ENCODE measurements at regions not wholly inside any gene's neighbourhood (a gene's known extent, or its start where the extent isn't known, plus 50 kb on each side); places are given as distances from the start of the nearest gene placed in this dataset.
"Not testable (repeated sequence)": the region's sequence is repeated elsewhere in the genome, so short reads cannot be mapped to it uniquely, and the experiment has no call there.

DNA sequence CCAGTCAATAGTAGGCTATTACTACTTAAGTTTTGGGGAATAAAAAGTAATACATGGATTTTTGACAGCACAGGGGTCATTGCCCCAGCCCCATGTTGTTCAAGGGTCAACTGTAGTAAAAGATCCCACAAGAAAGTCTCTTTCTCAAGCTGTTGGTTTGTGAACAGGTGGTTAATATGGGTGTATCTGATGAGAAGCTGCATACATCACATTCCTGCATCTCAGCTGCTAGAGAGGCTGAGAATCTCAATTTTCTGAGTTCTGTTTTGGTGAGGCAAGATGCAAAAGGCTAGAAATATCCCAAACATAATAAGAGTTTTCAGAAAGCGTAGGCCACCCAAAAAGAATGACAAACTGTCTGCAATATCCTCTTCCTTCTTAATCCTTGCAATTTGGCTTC lies 76.8 kb upstream of the DAPK1 start:
- ChIA-PET CTCF (no interaction called here), POLR2A (no interaction called here)
- DNase-seq (ENCODE audit: unreplicated experiment), result no peak
- Mint-ChIP-seq H3K4me1 (ENCODE audit: insufficient read depth, unreplicated experiment) (no peaks in the 10 kb centered on the region), H3K27ac (ENCODE audit: low read depth, unreplicated experiment) (no peak overlapping the region), H3K9me3 (ENCODE audit: unreplicated experiment) (peaks cover 10% of the 10 kb centered on the region), H3K36me3 (ENCODE audit: insufficient read depth, unreplicated experiment) (no peaks in the 10 kb centered on the region), H3K27me3 (ENCODE audit: insufficient read depth, unreplicated experiment) (no peaks in the 10 kb centered on the region), H3K4me3 (ENCODE audit: unreplicated experiment) (no peak overlapping the region)
- intact Hi-C loops (cut with micrococcal nuclease), result no loop called here
- TF ChIP-seq, protein P1, sequence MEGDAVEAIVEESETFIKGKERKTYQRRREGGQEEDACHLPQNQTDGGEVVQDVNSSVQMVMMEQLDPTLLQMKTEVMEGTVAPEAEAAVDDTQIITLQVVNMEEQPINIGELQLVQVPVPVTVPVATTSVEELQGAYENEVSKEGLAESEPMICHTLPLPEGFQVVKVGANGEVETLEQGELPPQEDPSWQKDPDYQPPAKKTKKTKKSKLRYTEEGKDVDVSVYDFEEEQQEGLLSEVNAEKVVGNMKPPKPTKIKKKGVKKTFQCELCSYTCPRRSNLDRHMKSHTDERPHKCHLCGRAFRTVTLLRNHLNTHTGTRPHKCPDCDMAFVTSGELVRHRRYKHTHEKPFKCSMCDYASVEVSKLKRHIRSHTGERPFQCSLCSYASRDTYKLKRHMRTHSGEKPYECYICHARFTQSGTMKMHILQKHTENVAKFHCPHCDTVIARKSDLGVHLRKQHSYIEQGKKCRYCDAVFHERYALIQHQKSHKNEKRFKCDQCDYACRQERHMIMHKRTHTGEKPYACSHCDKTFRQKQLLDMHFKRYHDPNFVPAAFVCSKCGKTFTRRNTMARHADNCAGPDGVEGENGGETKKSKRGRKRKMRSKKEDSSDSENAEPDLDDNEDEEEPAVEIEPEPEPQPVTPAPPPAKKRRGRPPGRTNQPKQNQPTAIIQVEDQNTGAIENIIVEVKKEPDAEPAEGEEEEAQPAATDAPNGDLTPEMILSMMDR (IDR thresholded peaks at IDR 0.05; ENCODE audit: unreplicated experiment), result no peak
- no TSS peak for BruUV-seq (replicated peaks)

DNA sequence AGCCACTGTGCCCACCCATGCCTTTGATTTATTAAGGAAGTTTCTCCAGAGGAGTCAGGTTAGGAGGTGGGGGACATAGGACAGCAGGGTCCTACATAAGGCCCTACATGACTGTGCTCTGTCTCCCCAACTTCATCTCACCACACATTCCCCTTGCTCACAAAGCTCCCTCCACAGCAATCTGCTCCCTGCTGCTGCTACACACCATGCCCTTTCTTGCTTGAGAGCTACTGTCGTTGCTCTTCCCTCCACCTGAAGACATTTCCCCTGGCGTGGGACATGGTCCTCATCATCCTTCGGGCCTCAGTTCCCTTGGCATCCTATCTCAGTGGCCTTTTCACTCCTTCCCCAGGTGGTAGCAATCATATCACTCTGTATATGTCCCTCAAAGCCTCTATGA lies 75.9 kb upstream of the DAPK1 start:
- H3K9me3 Mint-ChIP-seq (ENCODE audit: unreplicated experiment), result peaks cover 15% of the 10 kb centered on the region
- CTCF ChIA-PET, result no interaction called here
- TF ChIP-seq, protein P1 (IDR thresholded peaks at IDR 0.05; ENCODE audit: unreplicated experiment), result no peak
- DNase-seq (ENCODE audit: unreplicated experiment), result no peak
- POLR2A ChIA-PET, result no interaction called here
- H3K27me3 Mint-ChIP-seq (ENCODE audit: insufficient read depth, unreplicated experiment), result no peaks in the 10 kb centered on the region
- H3K4me3 Mint-ChIP-seq (ENCODE audit: unreplicated experiment), result no peak overlapping the region
- intact Hi-C loops (cut with micrococcal nuclease), result no loop called here
- H3K36me3 Mint-ChIP-seq (ENCODE audit: insufficient read depth, unreplicated experiment), result no peaks in the 10 kb centered on the region
- no peaks in the 10 kb centered on the region for H3K4me1 Mint-ChIP-seq (ENCODE audit: insufficient read depth, unreplicated experiment)
- no peak overlapping the region for H3K27ac Mint-ChIP-seq (ENCODE audit: low read depth, unreplicated experiment)
- BruUV-seq (replicated peaks), result no TSS peak

- no peaks in the 10 kb centered on the region for H3K4me1 Mint-ChIP-seq (ENCODE audit: insufficient read depth, unreplicated experiment)
- H3K27me3 Mint-ChIP-seq (ENCODE audit: insufficient read depth, unreplicated experiment), result no peaks in the 10 kb centered on the region
- CTCF ChIA-PET, result interaction anchor here (0.7 kb wide), 1 partner anchor 989 kb away, joined by 3 read pairs; no protein-coding TSS in a partner anchor
- DNase-seq (ENCODE audit: unreplicated experiment), result no peak
- no peaks in the 10 kb centered on the region for H3K36me3 Mint-ChIP-seq (ENCODE audit: insufficient read depth, unreplicated experiment)
- no peak overlapping the region for H3K4me3 Mint-ChIP-seq (ENCODE audit: unreplicated experiment)
- H3K9me3 Mint-ChIP-seq (ENCODE audit: unreplicated experiment), result peaks cover 15% of the 10 kb centered on the region
- no TSS peak for BruUV-seq (replicated peaks)
- intact Hi-C loops (cut with micrococcal nuclease), result no loop called here
- H3K27ac Mint-ChIP-seq (ENCODE audit: low read depth, unreplicated experiment), result no peak overlapping the region
- POLR2A ChIA-PET, result interaction anchor here (0.9 kb wide), 1 partner anchor 12 kb away, joined by 3 read pairs; no protein-coding TSS in a partner anchor
- TF ChIP-seq, protein P1 (IDR thresholded peaks at IDR 0.05; ENCODE audit: unreplicated experiment), result no peak
Measured at GRCh38 chr9:87422999-87423398, 74.7 kb upstream of the DAPK1 start.

DNA sequence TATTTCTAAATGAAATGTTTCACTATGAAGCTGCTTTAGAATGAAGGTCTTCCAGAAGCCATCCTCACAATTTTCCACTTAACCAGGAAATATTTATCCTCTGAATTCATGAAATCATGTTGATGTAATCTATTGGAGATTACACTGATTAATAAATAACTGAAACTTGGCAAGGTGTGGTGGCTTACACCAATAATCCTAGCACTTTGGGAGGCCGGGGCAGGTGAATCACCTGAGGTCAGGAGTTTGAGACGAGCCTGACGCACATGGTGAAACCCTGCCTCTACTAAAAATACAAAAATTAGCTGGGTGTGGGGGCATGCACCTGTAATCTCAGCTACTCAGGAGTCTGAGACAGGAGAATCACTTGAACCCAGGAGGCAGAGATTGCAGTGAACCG lies 73.8 kb upstream of the DAPK1 start:
- H3K27me3 Mint-ChIP-seq (ENCODE audit: insufficient read depth, unreplicated experiment); POLR2A ChIA-PET; intact Hi-C loops (cut with micrococcal nuclease); H3K36me3 Mint-ChIP-seq (ENCODE audit: insufficient read depth, unreplicated experiment); CTCF ChIA-PET; H3K4me1 Mint-ChIP-seq (ENCODE audit: insufficient read depth, unreplicated experiment); BruUV-seq (replicated peaks); H3K4me3 Mint-ChIP-seq (ENCODE audit: unreplicated experiment); DNase-seq (ENCODE audit: unreplicated experiment); H3K27ac Mint-ChIP-seq (ENCODE audit: low read depth, unreplicated experiment): not testable (repeated sequence)
- H3K9me3 Mint-ChIP-seq (ENCODE audit: unreplicated experiment), result peaks cover 15% of the 10 kb centered on the region

DNA sequence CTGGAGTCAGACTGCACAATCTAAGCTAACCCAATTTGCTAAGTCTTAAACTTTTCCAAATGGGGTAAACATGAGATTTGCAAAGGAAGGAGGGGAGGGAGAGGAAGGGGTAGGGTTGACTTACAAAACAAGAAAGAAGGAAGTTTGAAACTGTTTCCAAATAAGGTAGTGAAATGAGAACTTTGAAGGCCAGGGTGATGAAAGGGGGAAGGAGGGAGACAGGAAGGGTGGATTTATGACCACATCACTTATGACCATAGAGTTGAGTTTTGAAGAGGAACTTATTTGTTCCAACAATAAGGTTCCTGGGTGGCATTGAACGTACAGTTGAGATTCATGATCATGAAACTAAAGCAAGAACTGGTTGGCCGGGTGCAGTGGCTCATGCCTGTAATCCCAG lies 72.5 kb upstream of the DAPK1 start:
- Mint-ChIP-seq H3K27me3 (ENCODE audit: insufficient read depth, unreplicated experiment) (no peaks in the 10 kb centered on the region), H3K9me3 (ENCODE audit: unreplicated experiment) (peaks cover 15% of the 10 kb centered on the region), H3K4me3 (ENCODE audit: unreplicated experiment) (no peak overlapping the region), H3K27ac (ENCODE audit: low read depth, unreplicated experiment) (no peak overlapping the region), H3K36me3 (ENCODE audit: insufficient read depth, unreplicated experiment) (no peaks in the 10 kb centered on the region), H3K4me1 (ENCODE audit: insufficient read depth, unreplicated experiment) (no peaks in the 10 kb centered on the region)
- no peak for DNase-seq (ENCODE audit: unreplicated experiment)
- POLR2A ChIA-PET, result interaction anchor here (0.6 kb wide), 1 partner anchor 21 kb away, joined by 6 read pairs; no protein-coding TSS in a partner anchor
- CTCF ChIA-PET, result no interaction called here
- no TSS peak for BruUV-seq (replicated peaks)
- intact Hi-C loops (cut with micrococcal nuclease), result no loop called here
- TF ChIP-seq, protein P1 (IDR thresholded peaks at IDR 0.05; ENCODE audit: unreplicated experiment), result no peak
